H9 (cell line): ENCODE measurements at regions not wholly inside any gene's neighbourhood (a gene's known extent, or its start where the extent isn't known, plus 50 kb on each side); places are given as distances from the start of the nearest gene placed in this dataset.

Experiments
- DNase-seq: peaks from one replicate; pipeline ENCODE4 v3.0.0-alpha.2; 2017
- H2AFZ ChIP-seq: one replicate; pipeline ENCODE4 v1.6.1; 2013; ENCODE audit warnings: mild to moderate bottlenecking, low read length, control low read depth, moderate library complexity
- H2AK5ac ChIP-seq: 2 replicates; pipeline ENCODE4 v1.6.1; 2013; ENCODE audit warnings: low read length, control low read depth, mixed read lengths; ENCODE audit not compliant: insufficient read length
- H2BK120ac ChIP-seq: one replicate; pipeline ENCODE4 v1.6.1; 2013; ENCODE audit warnings: low read depth, mild to moderate bottlenecking, low read length, control low read depth, inconsistent platforms; ENCODE audit not compliant: poor library complexity, severe bottlenecking
- H2BK12ac ChIP-seq: 2 replicates; pipeline ENCODE4 v1.6.1; 2013; ENCODE audit warnings: low read length, control low read depth, mixed read lengths, low read depth; ENCODE audit not compliant: insufficient read length
- H2BK15ac ChIP-seq: 2 replicates; pipeline ENCODE4 v1.6.1; 2013; ENCODE audit warnings: low read depth, low read length, control low read depth
- H2BK20ac ChIP-seq: one replicate; pipeline ENCODE4 v1.6.1; 2013; ENCODE audit warnings: low read depth, mild to moderate bottlenecking, low read length, control low read depth, inconsistent platforms; ENCODE audit not compliant: poor library complexity, severe bottlenecking
- H2BK5ac ChIP-seq: 2 replicates; pipeline ENCODE4 v1.6.1; 2013; ENCODE audit warnings: low read length, control low read depth, mixed read lengths; ENCODE audit not compliant: insufficient read length
- H3K14ac ChIP-seq: 2 replicates; pipeline ENCODE4 v1.6.1; 2013; ENCODE audit warnings: low read length, control low read depth; ENCODE audit not compliant: insufficient read depth
- H3K18ac ChIP-seq: 2 replicates; pipeline ENCODE4 v1.6.1; 2013; ENCODE audit warnings: low read depth, mild to moderate bottlenecking, mixed read lengths, low read length, control low read depth; ENCODE audit not compliant: insufficient read length
- H3K23ac ChIP-seq: 2 replicates; pipeline ENCODE4 v1.6.1; 2013; ENCODE audit warnings: low read length, control low read depth, mixed read lengths, low read depth; ENCODE audit not compliant: insufficient read length
- H3K23me2 ChIP-seq: 2 replicates; pipeline ENCODE4 v1.6.1; 2013; ENCODE audit warnings: low read depth, mild to moderate bottlenecking, mixed read lengths, low read length, control low read depth; ENCODE audit not compliant: insufficient read length, poor library complexity, severe bottlenecking
- H3K27ac ChIP-seq: 2 replicates; pipeline ENCODE4 v1.5.1; 2013; ENCODE audit warnings: low read length, control low read depth, mixed read lengths, low read depth; ENCODE audit not compliant: insufficient read length
- H3K27me3 ChIP-seq: 2 replicates; pipeline ENCODE4 v1.6.1; 2013; ENCODE audit warnings: low read length, control low read depth, inconsistent platforms; ENCODE audit not compliant: insufficient read depth
- H3K4ac ChIP-seq: 2 replicates; pipeline ENCODE4 v1.6.1; 2013; ENCODE audit warnings: low read depth, mild to moderate bottlenecking, control low read depth, inconsistent platforms, low read length, moderate library complexity
- H3K4me1 ChIP-seq: 2 replicates; pipeline ENCODE4 v1.6.1; 2013; ENCODE audit warnings: low read length, control low read depth, inconsistent platforms; ENCODE audit not compliant: insufficient read depth
- H3K4me2 ChIP-seq: 2 replicates; pipeline ENCODE4 v1.6.1; 2013; ENCODE audit warnings: low read length, control low read depth, mixed read lengths; ENCODE audit not compliant: insufficient read length, insufficient read depth
- H3K56ac ChIP-seq: 2 replicates; pipeline ENCODE4 v1.6.1; 2013; ENCODE audit warnings: low read depth, mild to moderate bottlenecking, mixed read lengths, low read length, control low read depth; ENCODE audit not compliant: insufficient read length
- H3K79me1 ChIP-seq: 2 replicates; pipeline ENCODE4 v1.6.1; 2013; ENCODE audit warnings: low read depth, mild to moderate bottlenecking, moderate library complexity, low read length, control low read depth, inconsistent platforms; ENCODE audit not compliant: insufficient read depth, poor library complexity, severe bottlenecking
- H3K79me2 ChIP-seq: 2 replicates; pipeline ENCODE4 v1.6.1; 2013; ENCODE audit warnings: low read length, control low read depth, inconsistent platforms; ENCODE audit not compliant: insufficient read depth
- H3K9ac ChIP-seq: 2 replicates; pipeline ENCODE4 v1.6.1; 2013; ENCODE audit warnings: low read length, control low read depth, mixed read lengths; ENCODE audit not compliant: insufficient read length; ENCODE audit errors: extremely low read depth
- H3K9me3 ChIP-seq: one replicate; pipeline ENCODE4 v1.6.1; 2013; ENCODE audit warnings: low read depth, low read length, inconsistent platforms; ENCODE audit not compliant: control insufficient read depth
- H3T11ph ChIP-seq: one replicate; pipeline ENCODE4 v1.6.1; 2013; ENCODE audit warnings: mild to moderate bottlenecking, low read length, control low read depth, inconsistent platforms
- H4K20me1 ChIP-seq: one replicate; pipeline ENCODE4 v1.6.1; 2013; ENCODE audit not compliant: control insufficient read depth, insufficient read length, insufficient read depth
- H4K5ac ChIP-seq: 2 replicates; pipeline ENCODE4 v1.6.1; 2013; ENCODE audit warnings: low read depth, mild to moderate bottlenecking, mixed read lengths, low read length, control low read depth; ENCODE audit not compliant: insufficient read length
- H4K8ac ChIP-seq: replicated peaks from 2 replicates; pipeline ENCODE4 v1.6.1; 2013; ENCODE audit warnings: low read length, control low read depth, mixed read lengths, low read depth; ENCODE audit not compliant: insufficient read length
- H4K91ac ChIP-seq: 2 replicates; pipeline ENCODE4 v1.6.1; 2013; ENCODE audit warnings: low read depth, mild to moderate bottlenecking, moderate library complexity, mixed read lengths, low read length, control low read depth; ENCODE audit not compliant: insufficient read length
- H3K27ac Mint-ChIP-seq, 3 experiments: 2 replicates in 2 of 3; 3 replicates in 1 of 3; pipeline ENCODE4 v1.8.0; 2020 to 2021; ENCODE audit warnings: mixed read lengths in 3 of 3, mild to moderate bottlenecking in 1 of 3, moderate library complexity in 1 of 3
- H3K27me3 Mint-ChIP-seq: 2 replicates; pipeline ENCODE4 v1.8.0; 2021; ENCODE audit warnings: low read depth, mild to moderate bottlenecking, moderate library complexity, mixed read lengths
- H3K36me3 Mint-ChIP-seq, 3 experiments: 2 replicates in 2 of 3; 3 replicates in 1 of 3; pipeline ENCODE4 v1.8.0; 2020 to 2021; ENCODE audit warnings: low read depth in 3 of 3, mixed read lengths in 3 of 3; ENCODE audit not compliant: insufficient read depth in 1 of 3
- H3K4me1 Mint-ChIP-seq, 2 experiments: 2 replicates each; pipeline ENCODE4 v1.8.0; 2020; ENCODE audit warnings: mixed read lengths in 2 of 2
- H3K4me3 Mint-ChIP-seq, 2 experiments: 2 replicates in 1 of 2; 3 replicates in 1 of 2; pipeline ENCODE4 v1.8.0; 2020 to 2021; ENCODE audit warnings: mild to moderate bottlenecking in 2 of 2, mixed read lengths in 2 of 2, moderate library complexity in 1 of 2
- H3K9me3 Mint-ChIP-seq, 2 experiments: 2 replicates in 1 of 2; 3 replicates in 1 of 2; pipeline ENCODE4 v1.8.0; 2020; ENCODE audit warnings: mild to moderate bottlenecking in 2 of 2, mixed read lengths in 2 of 2, moderate library complexity in 1 of 2
- WGBS: extraction: QIAGEN DNeasy Blood & Tissue Kit; methylation state at CpG from one replicate; pipeline ENCODE4 v1.1.7; 2013; ENCODE audit warnings: missing lambda C conversion rate, low lambda C conversion rate, mixed read lengths; ENCODE audit not compliant: insufficient read length; ENCODE audit errors: extremely low coverage; 5-methylcytosine and 5-hydroxymethylcytosine counted together
- TF ChIP-seq, protein P1 (sequence below): fragments of 200-600 bp; sonication (generic); conservative IDR thresholded peaks from 3 replicates; pipeline ENCODE4 v1.8.0; 2021; ENCODE audit warnings: antibody characterized with exemption, mild to moderate bottlenecking

DNA sequence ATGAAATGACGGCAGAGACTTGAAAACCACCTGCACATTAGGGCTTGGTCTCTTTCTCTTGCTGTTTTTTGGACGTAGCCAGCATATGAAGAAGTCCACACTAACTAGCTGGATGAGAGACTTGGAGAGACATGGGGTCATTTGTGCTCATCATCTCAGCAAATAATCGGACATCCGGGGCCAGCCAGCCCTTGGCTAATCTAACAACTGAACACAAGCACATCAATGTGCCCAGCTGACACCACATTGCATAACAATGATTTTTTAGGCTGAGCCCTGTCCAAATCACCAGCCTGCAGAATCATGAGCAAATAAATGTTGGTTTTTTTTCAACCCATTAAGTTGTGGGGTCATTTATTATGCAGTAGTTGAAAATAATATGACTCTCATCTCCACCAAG is 460.3 kb upstream of the LARGE1 start:
- H3K4me3 Mint-ChIP-seq, result no peak overlapping the region
- no peak overlapping the region for H3T11ph ChIP-seq

More for the DNA sequence above, 460.3 kb upstream of the LARGE1 start:
- Histone ChIP-seq H3K23me2 (no peaks in the 10 kb centered on the region), H3K56ac (no peak overlapping the region), H2BK5ac (no peak overlapping the region), H3K23ac (no peak overlapping the region), H3K79me2 (no peaks in the 10 kb centered on the region), H2BK20ac (no peak overlapping the region), H2BK15ac (no peak overlapping the region), H4K20me1 (no peaks in the 10 kb centered on the region), H3K18ac (no peak overlapping the region), H4K91ac (no peak overlapping the region), H4K8ac (no peak overlapping the region), H3K14ac (no peak overlapping the region), H3K4ac (no peak overlapping the region), H3K79me1 (no peaks in the 10 kb centered on the region), H3K27me3 (no peaks in the 10 kb centered on the region), H2AFZ (no peak overlapping the region), H2BK120ac (no peak overlapping the region), H2BK12ac (no peak overlapping the region), H4K5ac (no peak overlapping the region), H3K4me1 (no peaks in the 10 kb centered on the region), H3K9ac (no peak overlapping the region), H3K4me2 (no peak overlapping the region), H3K9me3 (no peaks in the 10 kb centered on the region), H3K27ac (no peak overlapping the region), H2AK5ac (no peak overlapping the region)
- WGBS, result no CpG with 5 or more reads among the region's 4 CpGs
- Mint-ChIP-seq H3K27me3 (peaks cover 23% of the 10 kb centered on the region), H3K9me3 (peaks cover 6 to 12% of the 10 kb centered on the region in 2 experiments; a peak in 3 of 5 replicates), H3K4me1 (no peaks in the 10 kb centered on the region), H3K36me3 (peaks cover 0 to 7% (median 0%) of the 10 kb centered on the region in 3 experiments; a peak in 2 of 7 replicates), H3K27ac (no peak overlapping the region)
- TF ChIP-seq, protein P1, sequence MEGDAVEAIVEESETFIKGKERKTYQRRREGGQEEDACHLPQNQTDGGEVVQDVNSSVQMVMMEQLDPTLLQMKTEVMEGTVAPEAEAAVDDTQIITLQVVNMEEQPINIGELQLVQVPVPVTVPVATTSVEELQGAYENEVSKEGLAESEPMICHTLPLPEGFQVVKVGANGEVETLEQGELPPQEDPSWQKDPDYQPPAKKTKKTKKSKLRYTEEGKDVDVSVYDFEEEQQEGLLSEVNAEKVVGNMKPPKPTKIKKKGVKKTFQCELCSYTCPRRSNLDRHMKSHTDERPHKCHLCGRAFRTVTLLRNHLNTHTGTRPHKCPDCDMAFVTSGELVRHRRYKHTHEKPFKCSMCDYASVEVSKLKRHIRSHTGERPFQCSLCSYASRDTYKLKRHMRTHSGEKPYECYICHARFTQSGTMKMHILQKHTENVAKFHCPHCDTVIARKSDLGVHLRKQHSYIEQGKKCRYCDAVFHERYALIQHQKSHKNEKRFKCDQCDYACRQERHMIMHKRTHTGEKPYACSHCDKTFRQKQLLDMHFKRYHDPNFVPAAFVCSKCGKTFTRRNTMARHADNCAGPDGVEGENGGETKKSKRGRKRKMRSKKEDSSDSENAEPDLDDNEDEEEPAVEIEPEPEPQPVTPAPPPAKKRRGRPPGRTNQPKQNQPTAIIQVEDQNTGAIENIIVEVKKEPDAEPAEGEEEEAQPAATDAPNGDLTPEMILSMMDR, result no peak
- no peak for DNase-seq
